GM18511 (cell line): ENCODE measurements at regions not wholly inside any gene's neighbourhood (a gene's known extent, or its start where the extent isn't known, plus 50 kb on each side); places are given as distances from the start of the nearest gene placed in this dataset.
"Not testable (repeated sequence)": the region's sequence is repeated elsewhere in the genome, so short reads cannot be mapped to it uniquely, and the experiment has no call there.

Experiments used
- ATAC-seq: cut with Tn5 transposase; IDR thresholded peaks from one replicate; pipeline ENCODE4 v1.9.1; 2021; ENCODE audit warnings: mild to moderate bottlenecking, moderate library complexity; ENCODE audit not compliant: unreplicated experiment

DNA sequence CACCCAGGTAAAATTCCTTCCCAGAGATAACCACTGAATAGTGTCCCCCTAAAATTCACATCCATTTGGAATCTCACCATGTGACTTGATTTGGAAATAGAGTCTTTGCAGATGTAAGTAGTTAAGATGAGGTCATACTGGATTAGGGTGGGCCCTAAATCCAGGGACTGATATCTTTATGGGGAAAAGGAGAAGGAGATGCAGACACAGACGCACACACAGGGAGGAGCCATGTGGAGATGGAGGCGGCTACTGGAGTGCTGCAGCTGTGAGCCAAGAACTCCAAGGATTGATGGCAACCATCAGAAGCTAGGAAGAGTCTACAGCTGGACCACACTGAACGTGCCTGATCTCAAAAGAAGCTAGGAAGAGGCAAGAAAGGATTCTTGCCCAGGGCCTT is 96.6 kb upstream of the SRD5A3 start:
- ATAC-seq: no peak

DNA sequence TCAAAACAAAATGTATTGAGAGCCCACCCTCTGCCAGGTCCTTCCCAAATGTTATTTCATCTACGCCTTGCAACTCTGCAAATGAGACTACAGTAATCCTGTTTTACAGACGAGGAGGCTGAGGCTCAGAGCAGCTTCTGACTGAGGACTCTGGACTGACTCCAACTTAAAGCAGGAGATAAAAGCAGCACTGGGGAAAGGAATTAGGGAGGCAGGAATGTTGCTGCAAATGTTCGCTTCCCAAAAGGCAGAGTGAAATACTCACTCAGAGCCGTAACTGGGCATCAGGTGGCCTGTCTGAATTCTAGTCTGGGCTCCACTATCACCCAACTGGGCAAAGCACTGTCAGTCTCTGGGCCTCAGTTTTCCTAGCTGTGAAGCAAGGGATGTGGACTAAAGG is 94.7 kb upstream of the SRD5A3 start:
- no peak for ATAC-seq

DNA sequence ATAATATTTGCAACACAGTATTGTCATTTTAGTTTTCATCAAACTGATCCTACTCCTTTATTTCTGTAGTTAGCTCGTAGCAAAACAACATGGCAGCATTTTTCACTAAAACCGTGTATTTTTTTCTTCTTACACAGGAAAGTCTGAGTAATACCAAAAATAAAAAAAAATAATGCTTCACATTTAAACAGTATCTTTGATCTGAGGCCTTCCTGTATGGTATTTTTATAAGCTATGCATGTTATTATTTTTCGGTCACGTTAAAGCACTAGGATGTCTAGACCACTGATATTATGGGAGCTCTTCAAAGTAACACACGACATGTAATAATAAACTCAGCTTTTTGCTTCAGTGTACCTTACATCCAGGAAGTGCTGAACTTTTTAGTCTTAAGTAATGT is 94.1 kb upstream of the SRD5A3 start:
- ATAC-seq: no peak

DNA sequence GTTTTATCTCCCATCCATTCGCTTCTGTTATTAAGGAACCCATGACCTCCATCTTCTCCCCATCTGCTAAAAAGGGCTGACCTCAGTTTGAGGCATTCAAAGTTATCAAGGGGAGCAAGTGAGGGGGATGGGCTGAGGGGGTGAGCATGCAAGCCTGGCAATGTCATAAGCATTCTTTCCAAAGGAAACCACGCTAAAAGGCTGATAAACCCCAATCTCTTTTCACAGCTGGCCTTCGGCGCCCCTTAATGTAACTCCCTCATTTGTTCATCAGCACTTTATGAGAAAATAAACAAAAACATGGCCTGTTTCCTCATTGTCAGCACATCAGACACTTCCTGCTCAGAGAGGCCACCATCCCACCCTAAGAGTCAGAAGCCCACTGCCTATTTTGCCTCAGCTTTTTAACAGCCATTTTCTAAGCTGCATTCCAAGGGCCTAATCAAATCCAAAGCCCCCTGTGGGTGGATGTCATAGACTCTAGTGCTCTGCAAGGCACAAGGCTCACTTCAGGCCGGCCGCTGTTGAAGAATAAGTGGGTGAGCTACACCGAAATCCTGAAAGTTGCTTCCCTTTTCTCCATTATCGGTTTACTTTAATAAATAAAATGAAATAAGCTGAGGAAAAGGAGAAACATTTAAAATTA is 92.0 kb upstream of the SRD5A3 start:
- no peak for ATAC-seq

DNA sequence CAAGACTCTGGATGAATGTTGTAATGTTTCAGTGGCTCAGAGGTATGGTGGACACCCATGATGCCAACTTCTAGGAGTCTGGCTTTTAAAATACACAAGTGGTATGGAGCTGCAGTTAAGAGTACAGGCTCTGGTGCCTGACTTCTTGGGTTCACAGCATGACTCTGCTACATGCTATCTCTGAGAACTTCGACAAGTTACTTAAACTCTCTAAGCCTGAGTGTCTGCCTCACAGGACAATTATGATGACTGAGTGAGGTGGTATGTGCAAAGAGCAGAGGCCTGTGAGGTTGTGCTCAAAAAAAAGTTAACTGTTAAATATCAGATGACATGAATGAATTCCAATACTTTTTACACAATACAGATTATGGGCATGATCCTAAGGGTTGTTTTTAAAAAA is 90.9 kb upstream of the SRD5A3 start:
- no peak for ATAC-seq

DNA sequence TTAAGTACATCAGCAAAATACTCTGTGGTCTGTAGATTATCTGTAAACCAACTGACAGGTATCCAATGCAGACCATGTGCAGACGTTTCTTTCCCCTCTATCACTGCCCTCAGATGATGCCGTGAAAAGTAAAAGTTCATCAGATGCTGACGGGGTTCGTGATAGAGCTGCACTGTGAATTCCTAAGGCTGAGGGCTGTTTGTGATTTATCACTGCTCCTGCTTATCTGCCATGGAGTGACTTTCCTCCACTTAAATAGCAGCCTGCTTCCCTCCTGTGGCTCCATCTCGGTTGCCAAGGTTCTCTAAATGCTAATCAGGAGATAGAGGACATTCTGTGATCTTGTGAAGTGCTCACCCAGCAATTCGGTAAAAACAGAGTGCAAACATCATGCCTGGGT is 89.3 kb upstream of the SRD5A3 start:
- no peak for ATAC-seq

DNA sequence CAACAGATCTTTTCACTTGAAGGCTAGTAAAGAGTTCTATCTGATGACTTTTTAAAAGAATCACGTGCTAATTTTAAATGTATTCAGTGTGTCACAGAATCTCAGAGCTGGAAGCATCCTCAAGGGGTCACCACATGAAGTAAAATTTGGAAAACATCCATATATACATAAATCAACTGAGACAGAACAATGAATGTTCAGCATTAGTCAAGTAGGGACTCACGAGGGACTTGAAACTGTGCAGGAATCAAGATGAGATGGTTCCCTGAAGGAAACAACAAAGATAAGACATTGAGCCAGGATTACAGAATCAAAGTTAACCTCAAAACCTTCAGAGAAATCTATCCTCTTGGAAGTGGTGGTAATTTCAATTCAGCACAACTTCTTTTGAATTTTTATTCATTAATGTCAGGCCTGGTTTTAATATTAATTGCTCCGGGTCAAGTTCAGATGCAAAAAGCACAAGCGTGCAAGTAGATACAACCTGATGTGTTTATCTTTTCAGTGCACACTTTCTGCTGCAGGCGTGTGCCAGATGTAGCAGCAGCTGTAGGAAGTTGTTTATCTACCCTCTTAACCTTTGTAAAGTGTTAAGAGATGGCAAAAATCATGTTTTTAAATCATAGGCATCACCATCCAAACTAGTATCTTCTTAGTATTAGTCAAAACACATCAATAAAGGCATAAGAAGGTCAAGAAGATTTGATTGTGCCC is 87.7 kb upstream of the SRD5A3 start:
- ATAC-seq: no peak

DNA sequence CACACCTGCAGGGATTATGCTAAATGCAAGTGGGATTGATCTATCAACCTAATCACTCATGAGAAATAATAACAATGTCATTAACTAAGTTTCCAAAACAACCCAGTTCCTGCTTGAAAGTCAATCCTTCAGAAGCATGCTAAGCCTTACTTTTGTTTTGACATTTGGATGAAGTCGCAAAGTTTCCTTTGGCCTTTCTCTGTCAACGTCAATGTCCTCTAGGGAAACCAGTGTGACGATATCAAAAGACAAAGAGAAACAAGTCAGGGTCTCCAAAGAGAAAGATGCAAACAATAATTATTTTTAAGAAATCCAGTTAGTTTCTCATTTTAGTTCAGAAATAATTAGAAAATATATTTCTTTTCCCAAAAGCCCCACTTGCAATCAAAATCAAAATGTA is 86.7 kb upstream of the SRD5A3 start:
- no peak for ATAC-seq

DNA sequence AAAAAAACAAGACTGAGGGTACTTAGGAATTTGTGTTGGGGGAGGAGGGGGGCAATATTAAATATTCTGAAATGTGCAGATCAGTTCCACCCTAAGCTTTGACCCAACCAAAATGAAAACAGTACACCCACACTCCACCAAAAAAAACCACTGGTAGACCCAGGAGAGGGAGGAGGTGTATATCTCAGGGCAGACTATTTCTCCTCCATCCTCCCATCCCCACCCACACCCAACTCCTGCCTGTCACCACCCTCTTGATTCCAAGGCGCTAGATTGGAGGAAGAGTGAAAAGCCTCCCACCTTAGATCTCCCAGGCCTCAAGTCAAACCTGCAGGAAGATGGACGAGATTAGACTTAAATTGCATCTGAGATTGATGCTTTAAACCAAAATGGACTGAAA is 76.6 kb upstream of the SRD5A3 start:
- ATAC-seq: no peak

DNA sequence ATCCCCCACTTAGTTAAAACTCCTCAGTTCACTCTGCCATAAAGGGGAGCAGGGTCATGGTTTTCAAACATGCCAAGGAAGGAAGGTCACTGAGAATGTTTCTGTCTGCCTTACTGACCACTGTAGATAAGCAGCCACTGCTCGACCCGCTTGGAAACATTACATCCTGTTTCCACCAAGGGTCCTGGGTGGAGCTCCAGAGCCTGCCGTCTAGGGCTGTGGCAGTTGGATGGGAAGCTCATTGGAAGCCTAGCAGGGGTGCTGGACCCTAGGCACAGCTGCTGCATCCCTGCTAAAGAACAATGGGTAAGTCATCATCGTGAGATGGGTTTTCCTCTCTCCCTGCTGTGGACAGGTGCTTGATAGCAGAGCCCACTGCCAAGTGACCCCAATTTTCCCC is 76.0 kb upstream of the SRD5A3 start:
- ATAC-seq: no peak

DNA sequence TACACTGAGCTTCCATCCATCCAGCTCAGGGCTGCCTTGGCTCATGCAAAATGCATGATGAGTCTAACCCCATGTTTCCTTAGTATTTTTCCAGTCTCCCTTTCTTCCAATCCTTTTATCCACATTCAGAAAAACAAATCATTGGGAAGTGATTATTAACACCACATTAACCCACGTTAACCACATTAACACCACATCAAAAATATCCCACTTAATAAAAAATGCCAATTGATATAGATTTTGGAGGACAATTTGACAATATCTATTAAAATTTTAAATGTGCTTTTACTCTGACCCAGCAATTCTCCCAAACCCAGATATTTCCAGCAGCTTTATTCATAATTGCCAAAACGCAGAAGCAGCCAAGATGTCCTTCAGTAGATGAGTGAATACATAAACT is 75.6 kb upstream of the SRD5A3 start:
- no peak for ATAC-seq

DNA sequence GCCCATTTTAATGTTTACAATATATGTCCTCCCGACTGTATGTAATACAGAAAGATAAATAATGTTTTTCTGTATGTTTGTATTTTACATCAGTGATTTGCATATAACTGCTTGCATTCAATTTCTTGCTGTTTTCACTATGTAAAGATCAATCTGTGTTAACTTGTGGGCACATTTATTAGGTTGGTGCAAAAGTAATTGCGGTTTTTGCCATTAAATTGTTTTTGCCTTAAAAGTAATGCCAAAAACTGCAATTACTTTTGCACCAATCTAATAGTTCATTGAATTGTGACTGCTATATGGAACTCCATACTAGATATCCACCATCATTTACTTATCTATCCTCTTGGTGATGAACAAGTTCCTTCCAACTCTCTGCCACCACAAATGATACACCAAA is 73.9 kb upstream of the SRD5A3 start:
- no peak for ATAC-seq

DNA sequence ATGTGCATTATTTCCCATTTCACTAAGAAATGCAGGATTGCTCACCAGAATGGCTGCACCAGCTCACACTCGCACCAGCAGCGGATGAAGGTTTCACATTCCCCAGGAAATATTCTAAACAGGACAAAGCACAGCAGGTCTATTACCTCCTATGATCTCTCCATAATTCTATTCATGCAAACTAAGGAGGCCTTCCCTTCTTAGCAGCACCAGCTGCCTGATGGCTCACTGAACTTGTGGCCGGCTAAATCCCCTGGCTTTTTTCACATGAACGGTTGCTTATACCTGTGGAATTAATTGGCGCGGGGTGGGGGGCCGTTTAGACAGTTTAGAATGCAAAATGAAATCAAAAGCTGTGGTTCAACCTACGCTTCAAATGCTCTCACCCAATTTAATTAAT is 73.5 kb upstream of the SRD5A3 start:
- ATAC-seq: no peak

DNA sequence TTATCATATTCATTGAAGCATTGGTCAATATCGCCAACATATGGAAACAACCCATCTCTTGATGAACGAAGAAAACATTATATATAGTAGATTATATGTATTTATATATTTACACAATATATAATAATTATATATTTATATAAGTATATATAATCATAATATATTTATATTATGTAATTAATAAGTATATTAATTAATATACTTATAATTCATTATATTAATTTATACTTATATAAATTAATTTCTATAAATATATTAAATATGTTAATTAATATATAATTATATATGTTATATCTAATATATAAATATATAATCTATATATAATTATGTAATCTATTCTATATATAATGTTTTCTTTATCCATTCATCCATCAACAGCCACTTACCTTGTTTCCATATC is 69.0 kb upstream of the SRD5A3 start:
- ATAC-seq: no peak

DNA sequence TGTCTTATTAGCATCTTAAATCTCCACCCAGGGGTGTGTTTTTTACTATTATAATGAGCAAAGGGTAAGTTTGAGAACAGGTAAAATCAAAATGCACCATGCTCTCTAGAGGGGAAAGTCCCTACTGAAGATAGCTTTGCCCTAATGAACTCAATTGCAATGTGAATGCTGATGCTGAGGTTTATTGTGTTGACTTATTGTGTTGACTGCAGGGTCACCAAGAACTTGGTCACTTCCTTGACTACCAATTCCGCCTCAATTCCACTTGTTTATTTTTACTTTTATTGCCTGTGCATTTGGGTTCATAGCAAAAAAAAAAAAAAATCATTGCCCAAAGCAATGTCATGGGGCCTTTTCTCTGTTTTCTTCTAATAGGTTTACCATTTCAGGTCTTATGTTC is 67.7 kb upstream of the SRD5A3 start:
- ATAC-seq: no peak

DNA sequence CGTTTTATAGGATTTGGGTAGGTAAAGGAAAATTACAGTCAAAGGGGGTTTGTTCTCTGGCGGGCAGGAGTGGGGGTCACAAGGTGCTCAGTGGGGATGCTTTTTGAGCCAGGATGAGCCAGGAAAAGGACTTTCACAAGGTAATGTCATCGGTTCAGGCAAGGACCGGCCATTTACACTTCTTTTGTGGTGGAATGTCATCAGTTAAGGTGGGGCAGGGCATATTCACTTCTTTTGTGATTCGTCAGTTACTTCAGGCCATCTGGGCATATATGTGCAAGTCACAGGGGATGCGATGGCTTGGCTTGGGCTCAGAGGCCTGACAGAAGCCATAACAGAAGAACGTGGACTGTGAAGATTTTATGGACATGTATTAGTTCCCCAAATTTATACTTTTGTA is 65.6 kb upstream of the SRD5A3 start:
- ATAC-seq: not testable (repeated sequence)

DNA sequence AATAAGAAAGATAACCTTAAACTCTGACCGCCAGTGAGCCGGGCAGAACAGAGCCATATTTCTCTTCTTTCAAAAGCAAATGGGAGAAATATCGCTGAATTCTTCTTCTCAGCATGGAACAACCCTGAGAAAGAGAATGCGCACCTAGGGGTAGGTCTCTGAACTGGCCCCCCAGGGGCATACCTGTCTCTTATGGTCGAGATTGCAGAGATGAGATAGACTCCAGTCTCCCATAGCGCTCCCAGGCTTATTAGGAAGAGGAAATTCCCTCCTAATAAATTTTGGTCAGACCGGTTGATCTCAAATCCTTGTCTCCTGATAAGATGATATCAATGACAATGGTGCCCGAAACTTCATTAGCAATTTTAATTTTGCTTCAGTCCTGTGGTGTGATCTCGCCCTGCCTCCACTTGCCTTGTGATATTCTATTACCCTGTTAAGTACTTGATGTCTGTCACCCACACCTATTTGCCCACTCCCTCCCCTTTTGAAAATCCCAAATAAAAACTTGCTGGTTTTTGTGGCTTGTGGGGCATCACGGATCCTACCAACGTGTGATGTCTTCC is 64.8 kb upstream of the SRD5A3 start:
- ATAC-seq: not testable (repeated sequence)

DNA sequence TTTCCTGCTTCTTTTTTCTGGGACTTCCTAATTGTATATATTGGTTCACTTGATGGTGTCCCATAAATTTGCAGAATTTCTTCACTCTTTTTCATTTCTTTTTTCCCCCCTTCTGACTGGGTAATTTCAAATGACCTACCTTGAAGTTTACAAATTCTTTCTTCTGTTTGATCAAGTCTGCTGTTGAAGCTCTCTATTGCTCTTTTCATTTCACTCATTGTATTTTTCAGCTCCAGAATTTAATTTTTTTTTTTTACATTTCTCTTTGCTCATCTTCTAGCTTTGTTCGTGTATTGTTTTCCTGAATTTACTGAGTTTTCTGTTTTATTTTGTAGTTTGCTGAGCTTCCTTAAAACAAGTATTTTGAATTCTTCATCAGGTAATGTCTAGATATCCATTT is 61.7 kb upstream of the SRD5A3 start:
- ATAC-seq: no peak

DNA sequence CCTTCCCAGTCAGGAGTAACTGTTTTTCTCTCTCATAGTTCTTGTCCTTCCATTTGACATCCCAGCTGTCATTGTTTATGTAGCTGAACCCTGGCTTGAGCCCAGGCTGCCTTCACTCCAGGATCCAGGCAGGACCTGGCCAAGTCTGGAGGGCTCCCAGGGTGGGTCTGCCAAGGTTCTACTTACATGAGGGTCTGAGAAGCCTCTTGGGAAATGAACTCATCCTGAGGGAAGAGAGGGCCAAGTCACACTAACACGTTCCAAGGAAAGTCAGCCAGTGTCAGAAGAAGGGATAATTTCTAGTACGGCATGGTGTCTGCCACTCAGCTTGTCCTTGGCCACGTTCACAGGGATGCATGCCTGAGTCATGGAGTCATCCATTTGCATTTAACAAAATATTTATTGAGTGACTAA is 54.8 kb upstream of the SRD5A3 start:
- no peak for ATAC-seq

DNA sequence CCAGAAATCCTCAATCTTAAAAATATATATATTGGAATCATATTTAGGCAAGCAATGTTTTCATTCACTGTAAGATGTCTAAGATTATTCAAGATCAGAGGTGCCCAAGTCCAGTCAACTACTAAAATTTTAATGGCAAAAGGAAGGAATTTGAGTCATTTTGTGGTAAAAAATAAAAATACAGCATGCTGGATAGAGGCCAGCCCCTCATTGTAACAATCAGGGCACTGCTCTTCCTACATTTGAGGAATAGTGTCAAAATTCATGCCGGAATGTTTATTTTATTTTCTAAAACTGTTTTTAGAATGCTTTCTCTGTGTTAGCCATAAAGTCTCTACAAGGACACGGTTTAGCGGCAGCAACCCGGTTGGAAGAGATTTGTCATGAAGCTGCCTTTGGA is 49.9 kb upstream of the SRD5A3 start:
- ATAC-seq: no peak
